NCI-H2107 treated with DMSO at 0.1 percent for 48 hours (cell line): ENCODE measurements at regions not wholly inside any gene's neighbourhood (a gene's known extent, or its start where the extent isn't known, plus 50 kb on each side); places are given as distances from the start of the nearest gene placed in this dataset.
"Not testable (repeated sequence)": the region's sequence is repeated elsewhere in the genome, so short reads cannot be mapped to it uniquely, and the experiment has no call there.

Experiments
- DNase-seq: peaks from one replicate; lab custom pipeline; 2025; ENCODE audit not compliant: unreplicated experiment; lab: John Stamatoyannopoulos, UW

GRCh38 chr4:33998291-33998690 is 2246.0 kb downstream of the ARAP2 start:
- DNase-seq, result no peak

- no peak for DNase-seq
Observed at GRCh38 chr4:34000356-34000755, 2244.0 kb downstream of the ARAP2 start.

- not testable (repeated sequence) for DNase-seq
Observed at GRCh38 chr4:34006540-34006939, 2237.8 kb downstream of the ARAP2 start.

GRCh38 chr4:34009951-34010350 is 2234.4 kb downstream of the ARAP2 start:
- DNase-seq, result no peak

GRCh38 chr4:34010751-34011519 is 2233.4 kb downstream of the ARAP2 start:
- DNase-seq, result no peak

DNA sequence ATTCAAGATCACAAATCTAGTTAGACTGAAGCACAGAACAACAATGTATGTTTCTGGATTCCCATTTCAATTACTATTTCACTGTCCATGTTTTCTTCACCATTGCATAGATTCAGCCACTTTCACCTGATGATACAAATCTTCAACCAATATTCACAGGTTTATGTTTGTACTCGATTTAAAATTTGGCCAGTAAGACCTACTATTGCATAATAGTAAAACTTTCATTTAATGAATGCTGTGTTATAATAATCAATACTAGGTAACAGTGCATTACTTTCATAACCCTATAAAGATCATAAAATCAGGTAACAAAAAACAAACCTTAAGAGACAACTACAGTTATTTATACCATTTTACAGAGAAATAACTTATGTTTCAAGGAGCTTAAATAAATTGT is 2209.1 kb downstream of the ARAP2 start:
- no peak for DNase-seq

- DNase-seq, result no peak
Observed at GRCh38 chr4:34037280-34037679, 2207.0 kb downstream of the ARAP2 start.

DNA sequence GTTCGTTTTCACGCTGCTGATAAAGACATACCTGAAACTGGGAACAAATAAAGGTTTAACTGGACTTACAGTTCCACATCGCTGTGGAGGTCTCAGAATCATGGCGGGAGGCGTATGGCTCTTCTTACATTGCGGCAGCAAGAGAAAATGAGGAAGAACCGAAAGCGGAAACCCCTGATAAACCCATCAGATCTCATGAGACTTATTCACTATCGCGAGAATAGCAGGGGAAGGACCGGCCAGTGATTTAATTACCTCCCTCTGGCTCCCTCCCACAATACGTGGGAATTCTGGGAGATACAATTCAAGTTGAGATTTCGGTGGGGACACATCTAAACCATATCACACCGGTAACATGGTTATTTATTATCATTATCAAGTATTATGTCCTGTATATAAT is 2204.5 kb downstream of the ARAP2 start:
- no peak for DNase-seq

GRCh38 chr4:34043131-34043530 is 2201.2 kb downstream of the ARAP2 start:
- DNase-seq, result no peak

DNA sequence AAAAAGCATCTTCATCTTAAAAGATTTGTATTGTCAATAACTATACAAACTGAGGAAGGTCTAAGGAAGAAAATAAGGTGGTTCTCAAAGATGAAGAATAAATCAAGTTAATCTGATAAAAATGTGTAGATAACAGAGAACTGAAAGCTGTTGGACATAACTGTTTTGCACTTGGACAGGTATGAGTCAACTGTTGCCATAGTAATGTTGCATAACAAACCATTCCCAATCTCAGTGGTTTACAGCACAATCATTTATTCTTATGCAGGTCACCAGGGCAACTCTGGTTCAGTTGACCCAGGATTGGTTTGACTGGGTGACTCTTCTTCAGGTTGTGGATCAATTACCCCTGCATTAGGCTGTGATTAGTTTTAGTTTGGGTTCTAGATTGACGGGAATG is 2197.7 kb downstream of the ARAP2 start:
- no peak for DNase-seq

- DNase-seq, result no peak
Observed at GRCh38 chr4:34047363-34047762, 2197.0 kb downstream of the ARAP2 start.

DNA sequence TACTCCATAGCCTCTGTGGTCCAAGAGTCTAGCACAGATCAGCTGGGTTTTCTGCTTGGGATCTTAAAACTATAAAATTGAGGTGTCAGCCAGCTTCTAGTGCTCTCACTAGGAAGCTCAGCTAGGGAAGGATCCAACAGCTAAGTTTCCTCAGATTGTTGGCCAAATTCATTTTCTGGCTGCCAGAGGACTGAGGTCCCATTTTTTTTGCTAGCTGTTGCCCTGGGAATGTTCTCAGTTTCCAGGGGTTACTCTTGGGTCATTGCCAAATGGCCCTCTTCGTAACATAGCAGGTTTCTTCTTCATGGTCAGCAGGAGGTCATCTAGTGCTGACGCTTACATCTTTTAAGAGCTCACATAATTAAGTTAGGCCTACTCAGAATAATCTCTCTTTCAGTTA is 2178.2 kb downstream of the ARAP2 start:
- DNase-seq, result no peak

DNA sequence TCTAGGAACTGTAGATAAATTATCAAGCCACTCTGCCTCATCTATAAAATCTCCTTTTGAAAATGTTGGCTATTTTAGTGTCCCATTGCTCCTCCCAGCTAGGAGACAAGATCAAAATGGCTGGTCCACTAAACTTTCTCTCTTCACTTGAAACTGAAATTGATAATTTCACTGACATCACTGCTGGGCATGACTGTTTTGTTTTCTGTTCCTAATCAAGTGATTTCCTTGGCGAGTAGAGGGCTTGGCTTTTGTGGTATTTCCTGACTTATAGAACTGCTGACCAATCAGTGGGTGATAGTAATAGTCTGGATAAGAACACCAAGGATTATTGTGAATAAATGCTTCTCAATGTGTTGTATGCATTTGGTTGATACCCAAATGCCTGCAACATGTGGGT is 2152.9 kb downstream of the ARAP2 start:
- DNase-seq, result no peak

DNA sequence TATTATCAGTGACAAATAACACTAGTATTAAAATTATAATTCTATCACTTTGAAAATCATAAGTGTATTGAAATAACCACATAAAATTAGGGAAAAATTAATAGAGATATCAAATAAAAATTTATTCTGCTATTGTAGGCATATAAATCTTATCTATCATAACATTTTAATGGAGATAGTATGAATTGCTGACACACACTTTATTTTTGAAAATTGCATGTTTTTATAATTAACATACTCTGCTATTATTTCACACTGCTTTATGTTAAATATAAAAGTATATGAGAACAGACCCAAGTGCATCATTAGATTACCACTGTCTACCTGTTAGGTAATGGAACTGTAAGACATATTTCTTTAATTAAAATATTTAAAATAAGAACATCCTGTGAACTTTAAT is 2150.2 kb downstream of the ARAP2 start:
- no peak for DNase-seq

DNA sequence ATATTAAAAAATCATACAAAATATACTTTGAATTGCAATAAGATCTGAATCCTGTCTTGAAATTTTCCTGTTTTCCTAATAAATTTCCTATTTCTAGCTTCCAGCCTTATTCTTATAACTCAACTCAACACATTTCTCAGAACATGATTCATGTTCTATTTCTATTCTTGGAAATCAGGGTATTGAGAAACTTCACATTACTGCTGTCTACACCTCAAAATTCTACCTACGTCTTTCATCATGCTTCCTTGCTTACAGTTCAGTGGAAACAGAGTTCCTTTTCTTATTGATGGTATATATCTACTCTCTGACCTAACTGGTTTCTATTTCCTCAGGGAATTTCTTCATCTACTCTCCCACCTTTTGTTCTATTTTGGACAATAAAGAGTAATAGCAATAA is 2139.0 kb downstream of the ARAP2 start:
- no peak for DNase-seq

DNA sequence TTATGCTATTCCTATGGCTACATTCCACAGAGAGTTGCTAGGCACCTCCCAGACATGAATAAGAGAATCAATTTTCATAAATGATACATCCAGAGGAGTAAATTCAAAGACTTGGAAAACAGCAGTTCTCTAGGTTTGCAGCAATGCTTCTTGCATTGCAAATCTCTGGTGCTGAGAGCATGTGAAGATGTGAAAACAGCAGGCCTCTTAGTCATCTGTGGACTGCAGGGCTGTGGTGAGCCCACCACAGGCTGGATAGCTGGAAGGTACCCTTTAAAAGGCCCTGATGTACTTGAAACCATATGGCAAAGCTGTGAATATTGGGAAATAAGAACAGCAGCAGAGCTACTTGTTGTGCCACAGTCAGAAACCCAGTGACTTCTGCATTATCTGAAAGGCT is 2135.9 kb downstream of the ARAP2 start:
- no peak for DNase-seq

DNA sequence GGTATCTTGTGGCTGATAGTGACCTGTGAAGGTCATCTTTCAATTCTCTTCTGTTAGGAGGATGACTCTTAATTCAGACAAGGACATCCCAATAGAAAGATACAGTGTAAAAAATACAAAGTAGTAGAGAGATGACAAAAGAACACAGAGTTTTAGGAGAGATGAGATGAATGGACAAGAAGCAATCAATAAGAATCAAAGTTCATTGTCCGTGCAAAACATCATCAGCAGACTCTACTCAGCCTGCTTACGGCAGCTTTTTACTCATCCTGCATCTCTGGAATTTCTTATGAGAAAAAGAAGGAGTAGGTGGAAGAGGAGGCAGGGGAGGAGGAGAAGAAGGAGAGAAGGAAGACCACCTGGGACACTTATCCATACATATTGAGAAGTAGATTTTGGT is 2131.7 kb downstream of the ARAP2 start:
- DNase-seq, result no peak

- no peak for DNase-seq
Observed at GRCh38 chr4:34138385-34138784, 2105.9 kb downstream of the ARAP2 start.

GRCh38 chr4:34139346-34139745 is 2105.0 kb downstream of the ARAP2 start:
- DNase-seq, result no peak

- DNase-seq, result no peak
Observed at GRCh38 chr4:34148322-34148908, 2095.9 kb downstream of the ARAP2 start.

DNA sequence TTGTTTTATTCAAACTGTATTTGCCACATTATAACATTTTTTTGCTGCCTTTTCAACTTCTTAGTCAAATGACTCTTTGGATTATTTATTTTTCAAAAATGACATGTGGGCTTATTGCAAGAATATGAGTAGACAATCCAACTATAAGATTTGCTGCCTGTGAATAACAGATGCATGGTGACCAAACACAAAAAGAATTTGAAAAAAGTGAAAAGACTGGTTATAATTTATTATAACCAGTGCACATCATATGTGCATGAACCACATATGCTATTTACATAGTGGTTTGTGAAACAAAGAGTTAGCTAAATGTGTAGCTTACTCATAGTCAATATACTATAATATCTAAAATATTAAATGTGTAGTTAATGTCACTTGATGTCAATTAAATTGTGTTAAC is 2086.8 kb downstream of the ARAP2 start:
- no peak for DNase-seq

- no peak for DNase-seq
Observed at GRCh38 chr4:34158878-34159277, 2085.4 kb downstream of the ARAP2 start.

GRCh38 chr4:34170946-34171345 is 2073.4 kb downstream of the ARAP2 start:
- DNase-seq, result no peak
